Thoracic aorta (tissue), 2 donors: ENCODE measurements at regions not wholly inside any gene's neighbourhood (a gene's known extent, or its start where the extent isn't known, plus 50 kb on each side); places are given as distances from the start of the nearest gene placed in this dataset.
A peak's percentile ranks its signal among the peaks of the same experiment; 100 is the strongest.

ENCODE experiments used
- ATAC-seq: fragments of 150-250 bp; one replicate; pipeline ENCODE4 v1.8.0; 2017; ENCODE audit warnings: low read depth; ENCODE audit not compliant: insufficient number of reproducible peaks, low FRiP score
- DNase-seq: peaks from one replicate; pipeline ENCODE4 v3.0.0-alpha.2; 2020; ENCODE audit warnings: low spot score
- H3K27ac ChIP-seq, 2 donors: fragments of 200-600 bp; sonication (generic); 1 replicate in 1 of 2; 2 replicates in 1 of 2; pipeline ENCODE4 v1.5.1; 2016; ENCODE audit warnings: mild to moderate bottlenecking in 2 of 2, moderate library complexity in 2 of 2
- H3K27me3 ChIP-seq: fragments of 200-600 bp; sonication (generic); replicated peaks from 2 replicates; pipeline ENCODE4 v1.6.0; 2016; ENCODE audit warnings: mild to moderate bottlenecking; ENCODE audit not compliant: insufficient read depth
- H3K36me3 ChIP-seq: fragments of 200-600 bp; sonication (generic); one replicate; pipeline ENCODE4 v1.5.1; 2016
- H3K4me1 ChIP-seq, 2 donors: fragments of 200-600 bp; sonication (generic); 1 replicate in 1 of 2; 2 replicates in 1 of 2; pipeline versions ENCODE4 v1.5.1 to v1.6.0; 2016; ENCODE audit warnings: low read depth in 2 of 2, mild to moderate bottlenecking in 1 of 2; ENCODE audit not compliant: control insufficient read depth in 1 of 2
- H3K4me3 ChIP-seq: fragments of 200-600 bp; sonication (generic); 2 replicates; pipeline ENCODE4 v1.5.1; 2016; ENCODE audit warnings: mild to moderate bottlenecking
- H3K9me3 ChIP-seq: fragments of 200-600 bp; sonication (generic); 2 replicates; pipeline ENCODE4 v1.5.1; 2016
- TF ChIP-seq, protein P1 (sequence below): fragments of 200-600 bp; sonication (generic); IDR thresholded peaks from one replicate; pipeline ENCODE4 v1.5.1; 2019; ENCODE audit warnings: antibody characterized with exemption

DNA sequence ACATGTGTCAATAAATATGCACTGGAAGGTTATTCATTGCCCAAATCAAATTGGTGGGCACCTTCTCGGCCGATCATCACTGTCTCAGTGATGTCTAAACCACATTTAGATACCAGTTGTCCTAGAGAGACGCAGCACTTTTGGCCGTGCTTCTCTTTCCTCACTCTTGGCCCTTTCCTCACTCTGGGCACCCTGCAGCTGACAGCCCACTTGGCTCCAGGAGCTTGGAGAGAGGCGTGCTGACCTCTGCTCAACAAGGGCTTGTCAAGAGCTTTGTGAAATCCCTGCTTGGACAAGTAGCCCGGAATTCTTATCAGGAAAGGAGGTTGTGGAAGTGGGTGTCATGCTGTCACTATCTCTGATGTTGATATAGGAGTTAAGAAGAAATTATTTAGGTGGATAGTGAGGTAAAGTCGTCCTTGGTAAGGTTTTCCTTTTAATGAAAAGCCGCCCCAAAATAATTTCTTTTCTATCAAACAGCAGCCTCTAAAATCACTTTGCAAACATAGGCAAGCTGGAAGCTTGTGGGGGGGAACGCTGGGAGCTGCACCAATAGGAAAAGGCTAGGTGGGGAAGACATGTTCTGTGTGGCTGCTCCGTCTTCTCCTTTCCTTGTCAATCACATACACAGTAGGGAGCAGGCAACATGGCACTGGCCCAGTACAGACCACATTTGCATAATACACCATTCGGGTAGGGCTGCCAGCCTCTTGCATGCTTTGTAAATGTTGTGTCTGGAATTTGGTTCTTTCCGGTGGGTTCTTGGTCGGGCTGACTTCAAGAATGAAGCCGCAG, 126.8 kb upstream of the UBE3A start:
- no peaks in the 10 kb centered on the region for H3K27me3 ChIP-seq
- peak overlapping the region; percentile 18 to 70 for H3K27ac ChIP-seq
- ATAC-seq = no peak

GRCh38 chr15:25563596-25563995, 124.8 kb upstream of the UBE3A start:
- H3K36me3 ChIP-seq = no peaks in the 10 kb centered on the region
- no peaks in the 10 kb centered on the region for H3K27me3 ChIP-seq
- peak overlapping the region; percentile 55 to 70 for H3K27ac ChIP-seq
- H3K4me1 ChIP-seq = peaks cover 16 to 52% of the 10 kb centered on the region in 2 donors
- DNase-seq (no peak), ATAC-seq (no peak)
- no peak overlapping the region for H3K4me3 ChIP-seq
- no peaks in the 10 kb centered on the region for H3K9me3 ChIP-seq
- TF ChIP-seq, protein P1, sequence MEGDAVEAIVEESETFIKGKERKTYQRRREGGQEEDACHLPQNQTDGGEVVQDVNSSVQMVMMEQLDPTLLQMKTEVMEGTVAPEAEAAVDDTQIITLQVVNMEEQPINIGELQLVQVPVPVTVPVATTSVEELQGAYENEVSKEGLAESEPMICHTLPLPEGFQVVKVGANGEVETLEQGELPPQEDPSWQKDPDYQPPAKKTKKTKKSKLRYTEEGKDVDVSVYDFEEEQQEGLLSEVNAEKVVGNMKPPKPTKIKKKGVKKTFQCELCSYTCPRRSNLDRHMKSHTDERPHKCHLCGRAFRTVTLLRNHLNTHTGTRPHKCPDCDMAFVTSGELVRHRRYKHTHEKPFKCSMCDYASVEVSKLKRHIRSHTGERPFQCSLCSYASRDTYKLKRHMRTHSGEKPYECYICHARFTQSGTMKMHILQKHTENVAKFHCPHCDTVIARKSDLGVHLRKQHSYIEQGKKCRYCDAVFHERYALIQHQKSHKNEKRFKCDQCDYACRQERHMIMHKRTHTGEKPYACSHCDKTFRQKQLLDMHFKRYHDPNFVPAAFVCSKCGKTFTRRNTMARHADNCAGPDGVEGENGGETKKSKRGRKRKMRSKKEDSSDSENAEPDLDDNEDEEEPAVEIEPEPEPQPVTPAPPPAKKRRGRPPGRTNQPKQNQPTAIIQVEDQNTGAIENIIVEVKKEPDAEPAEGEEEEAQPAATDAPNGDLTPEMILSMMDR = no peak

More for the DNA sequence above, 126.8 kb upstream of the UBE3A start:
- no peaks in the 10 kb centered on the region for H3K36me3 ChIP-seq
- no peak for DNase-seq
- TF ChIP-seq, protein P1 = no peak
- H3K9me3 ChIP-seq = no peaks in the 10 kb centered on the region
- peaks cover 27 to 72% of the 10 kb centered on the region in 2 donors for H3K4me1 ChIP-seq
- H3K4me3 ChIP-seq = no peak overlapping the region

GRCh38 chr15:25557926-25558325, 119.1 kb upstream of the UBE3A start:
- ATAC-seq (no peak), DNase-seq (no peak)
- no peaks in the 10 kb centered on the region for H3K27me3 ChIP-seq
- no peak overlapping the region for H3K27ac ChIP-seq
- no peaks in the 10 kb centered on the region for H3K9me3 ChIP-seq
- no peak overlapping the region for H3K4me3 ChIP-seq
- no peaks in the 10 kb centered on the region for H3K36me3 ChIP-seq
- no peaks in the 10 kb centered on the region for H3K4me1 ChIP-seq
- TF ChIP-seq, protein P1 = no peak

DNA sequence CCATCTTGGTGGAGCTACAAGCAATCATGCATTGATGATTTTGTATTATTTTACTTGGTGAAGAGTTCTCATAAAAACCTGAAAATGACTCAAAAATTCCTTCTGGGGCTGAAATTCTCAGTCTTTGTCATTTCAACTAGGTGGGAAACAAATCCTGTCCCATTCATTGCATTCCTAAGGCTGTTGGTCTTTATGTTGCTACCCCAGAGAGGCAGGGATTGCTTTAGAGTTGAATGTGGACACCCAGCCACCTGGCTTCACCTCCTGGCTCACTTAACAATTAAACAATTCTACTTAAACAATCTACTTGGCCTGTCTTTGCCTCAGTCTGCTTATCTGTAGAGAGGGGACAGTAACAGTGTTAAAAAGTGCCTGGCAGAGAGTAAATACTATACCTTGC, 117.3 kb upstream of the UBE3A start:
- TF ChIP-seq, protein P1 = no peak
- no peak for ATAC-seq
- no peaks in the 10 kb centered on the region for H3K27me3 ChIP-seq
- no peaks in the 10 kb centered on the region for H3K9me3 ChIP-seq
- H3K27ac ChIP-seq = no peak overlapping the region
- no peak for DNase-seq
- H3K4me1 ChIP-seq = no peaks in the 10 kb centered on the region
- no peak overlapping the region for H3K4me3 ChIP-seq
- no peaks in the 10 kb centered on the region for H3K36me3 ChIP-seq

DNA sequence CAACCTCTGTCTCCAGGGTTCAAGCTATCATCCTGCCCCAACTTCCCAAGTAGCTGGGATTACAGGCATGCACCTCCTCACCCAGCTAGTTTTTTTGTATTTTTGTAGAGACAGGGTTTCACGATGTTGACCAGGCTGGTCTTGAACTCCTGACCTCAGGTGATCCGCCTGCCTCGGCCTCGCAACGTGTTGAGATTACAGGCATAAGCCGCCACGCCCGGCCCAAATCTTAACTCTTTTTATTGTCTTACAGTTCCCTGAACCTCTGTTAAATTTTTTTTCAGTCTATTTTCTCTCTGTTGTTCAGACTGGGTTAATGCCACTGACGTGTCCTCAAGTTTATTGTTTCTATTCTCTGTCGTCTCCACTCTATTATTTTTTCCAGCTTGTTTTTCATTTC, 115.8 kb upstream of the UBE3A start:
- no peaks in the 10 kb centered on the region for H3K4me1 ChIP-seq
- TF ChIP-seq, protein P1 = no peak
- no peaks in the 10 kb centered on the region for H3K9me3 ChIP-seq
- H3K36me3 ChIP-seq = no peaks in the 10 kb centered on the region
- DNase-seq (no peak), ATAC-seq (no peak)
- no peaks in the 10 kb centered on the region for H3K27me3 ChIP-seq
- no peak overlapping the region for H3K27ac ChIP-seq
- no peak overlapping the region for H3K4me3 ChIP-seq
